ENCODE measurements at regions not wholly inside any gene's neighbourhood (a gene's known extent, or its start where the extent isn't known, plus 50 kb on each side); places are given as distances from the start of the nearest gene placed in this dataset.

DNA sequence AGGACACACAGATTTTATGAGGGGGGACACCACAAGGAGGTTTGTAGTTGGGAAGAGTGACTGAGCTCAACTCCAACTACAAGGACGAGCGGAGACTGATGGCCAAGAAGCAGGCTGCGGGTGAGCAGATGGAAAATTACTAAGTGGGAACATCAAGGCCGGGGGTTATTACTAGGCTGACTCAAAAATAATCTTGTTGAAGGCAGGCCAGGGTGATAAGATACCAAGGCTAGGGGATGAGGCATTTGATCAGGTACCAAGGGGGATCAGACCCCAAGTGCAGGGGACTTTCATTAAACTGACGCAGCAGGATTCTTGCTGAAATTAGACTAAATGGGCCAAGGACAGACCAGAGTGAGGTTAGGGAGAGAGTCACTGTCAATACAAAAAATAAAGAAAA is 119.4 kb upstream of the SORBS2 start:
- DNase-seq, result no peak

DNA sequence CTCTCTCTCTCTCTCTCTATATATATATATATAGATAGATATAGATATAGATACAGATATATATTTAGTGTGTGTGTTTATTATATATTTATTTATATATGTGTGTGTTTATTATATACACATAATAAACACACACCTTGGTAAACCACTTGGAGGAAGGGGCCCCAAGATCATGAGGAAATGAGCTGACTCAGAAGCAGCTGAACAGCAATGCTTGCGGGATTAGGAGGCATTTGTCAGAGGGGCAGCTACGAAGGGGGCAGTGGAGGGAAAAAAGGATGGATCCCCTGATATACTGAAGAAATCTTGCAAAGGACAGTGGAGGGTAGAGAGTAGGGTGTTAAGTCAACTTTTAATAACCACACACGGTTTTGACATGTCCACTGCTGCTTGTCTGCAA is 120.0 kb upstream of the SORBS2 start:
- no peak for DNase-seq

DNA sequence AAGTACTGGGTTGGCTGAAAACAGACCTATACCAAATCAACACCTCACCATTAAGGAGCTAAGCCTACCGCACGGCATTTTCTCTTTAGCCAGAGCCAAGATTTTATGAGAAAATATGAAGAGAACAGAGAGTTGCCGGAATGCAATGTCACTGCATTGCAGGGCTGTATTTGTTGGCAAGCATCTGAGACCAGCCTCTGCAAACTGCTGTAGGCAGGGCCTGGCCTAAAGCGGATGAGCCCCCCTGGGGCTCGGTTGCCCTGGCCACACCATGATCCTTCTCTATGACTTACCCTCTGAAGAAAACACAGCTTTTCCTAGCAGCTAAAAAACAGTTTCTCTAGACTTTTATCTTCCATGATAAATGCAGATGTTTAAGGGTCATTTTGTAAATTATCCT is 120.5 kb upstream of the SORBS2 start:
- no peak for DNase-seq

DNA sequence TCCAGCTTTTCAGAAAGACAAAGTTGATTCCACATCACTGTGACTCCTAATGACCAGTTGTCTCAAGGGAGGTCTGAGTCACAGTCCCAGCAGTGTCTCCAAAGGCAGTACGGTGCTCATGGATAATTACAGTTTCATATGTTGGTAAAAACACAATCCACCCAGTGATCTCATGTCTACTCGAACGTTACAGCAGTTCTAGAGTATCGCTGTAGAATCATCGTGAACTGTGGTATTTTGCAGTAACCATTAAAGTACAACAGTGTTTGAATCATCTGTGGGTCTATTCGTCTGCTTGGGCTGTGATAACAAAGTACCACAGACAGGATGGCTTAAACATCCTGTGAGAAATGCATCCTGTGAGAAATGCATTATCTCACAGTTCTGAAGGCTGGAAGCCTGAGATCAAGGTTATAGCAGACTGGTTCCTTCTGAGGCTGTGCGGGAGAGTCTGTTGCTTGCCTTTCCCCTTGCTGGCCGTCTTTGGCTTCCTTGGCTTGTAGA is 121.1 kb upstream of the SORBS2 start:
- DNase-seq, result no peak

DNA sequence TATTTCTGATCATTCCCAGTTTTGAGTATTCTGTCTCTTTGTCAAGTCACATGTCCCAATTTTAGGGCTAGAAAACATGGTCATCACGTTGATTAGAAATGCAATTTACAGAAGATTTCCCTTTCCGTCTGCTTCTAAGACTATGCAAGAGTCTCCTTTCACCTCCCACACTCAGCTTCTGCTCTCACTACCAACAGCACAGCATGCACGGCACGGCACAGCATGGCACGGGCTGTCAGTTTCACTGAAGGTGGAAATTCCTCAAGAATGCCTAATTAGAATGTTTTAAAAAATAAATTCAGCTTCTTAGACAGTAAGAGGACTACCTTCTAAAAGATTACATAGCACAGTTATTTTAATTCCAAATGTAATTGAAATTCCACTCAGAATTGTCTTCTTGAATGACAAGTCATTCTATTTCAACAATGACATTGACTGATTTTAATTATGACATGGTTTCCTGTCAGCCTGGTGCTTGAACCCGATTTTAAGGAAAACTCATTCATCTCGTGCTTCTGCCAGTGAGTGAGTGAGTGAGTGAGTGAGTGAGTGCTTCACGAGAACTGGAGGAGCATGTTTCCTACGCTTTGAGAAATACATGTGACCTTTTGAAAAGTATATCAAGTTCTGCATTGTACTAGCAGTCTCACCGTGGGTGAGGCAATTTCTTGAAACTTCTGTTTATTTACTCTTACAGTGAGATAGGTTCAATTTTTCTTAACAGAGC is 124.8 kb upstream of the SORBS2 start:
- DNase-seq, result no peak

DNA sequence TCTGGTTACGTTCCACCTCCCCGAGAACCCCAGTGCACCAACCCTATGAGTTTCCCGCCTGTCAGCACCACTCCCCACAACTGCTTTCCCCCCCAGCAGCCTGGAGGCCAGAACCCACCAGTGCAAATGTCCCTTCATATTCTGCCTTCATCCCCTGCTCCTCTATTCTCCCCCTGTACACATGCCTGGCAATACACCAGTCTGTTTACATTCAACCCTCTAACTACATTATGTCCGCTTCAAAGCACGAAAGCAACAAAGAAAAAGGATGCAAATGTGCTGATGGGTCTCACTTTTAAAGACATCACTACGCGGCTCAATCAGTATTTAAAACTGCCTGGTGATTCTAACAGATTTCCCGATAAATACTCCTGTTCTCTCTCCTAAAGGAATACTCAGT is 126.7 kb upstream of the SORBS2 start:
- DNase-seq, result no peak

DNA sequence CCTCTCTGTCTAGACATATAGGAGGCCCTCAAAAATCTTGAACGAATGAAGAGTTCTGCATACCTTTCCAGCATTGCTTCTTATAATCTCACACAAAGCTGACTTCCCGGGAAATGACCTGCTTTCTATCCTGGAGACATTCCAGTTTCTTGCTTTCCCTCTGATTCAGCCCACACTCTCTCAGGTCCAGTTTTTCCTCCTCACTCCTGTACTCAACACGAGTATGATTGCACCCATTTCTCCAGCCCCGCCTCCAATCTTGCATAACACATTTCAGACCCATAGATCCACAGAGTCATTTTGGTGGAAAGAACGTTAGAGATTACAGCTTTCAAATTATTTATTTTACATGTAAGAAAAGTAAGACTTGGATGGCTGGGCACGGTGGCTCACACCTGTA is 127.5 kb upstream of the TLR3 start:
- no peak for DNase-seq

DNA sequence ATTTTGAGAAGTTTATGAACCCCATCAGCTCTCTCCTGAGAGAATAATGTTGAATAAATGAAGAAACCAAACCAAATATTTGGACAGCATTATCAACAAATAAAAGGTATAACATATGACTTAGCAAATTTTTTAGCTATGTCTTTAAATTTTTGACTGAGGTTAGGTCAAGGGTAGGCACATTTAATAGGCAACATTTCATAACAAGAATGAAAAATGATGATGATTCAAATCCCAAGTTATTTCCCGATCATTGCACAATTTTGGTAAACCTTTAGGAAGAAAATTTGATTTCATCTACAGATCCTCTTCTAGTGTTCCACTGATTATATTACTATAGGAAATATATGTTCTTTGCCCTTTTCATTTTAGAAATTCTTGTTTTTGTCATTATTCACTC is 123.7 kb upstream of the TLR3 start:
- DNase-seq, result no peak

DNA sequence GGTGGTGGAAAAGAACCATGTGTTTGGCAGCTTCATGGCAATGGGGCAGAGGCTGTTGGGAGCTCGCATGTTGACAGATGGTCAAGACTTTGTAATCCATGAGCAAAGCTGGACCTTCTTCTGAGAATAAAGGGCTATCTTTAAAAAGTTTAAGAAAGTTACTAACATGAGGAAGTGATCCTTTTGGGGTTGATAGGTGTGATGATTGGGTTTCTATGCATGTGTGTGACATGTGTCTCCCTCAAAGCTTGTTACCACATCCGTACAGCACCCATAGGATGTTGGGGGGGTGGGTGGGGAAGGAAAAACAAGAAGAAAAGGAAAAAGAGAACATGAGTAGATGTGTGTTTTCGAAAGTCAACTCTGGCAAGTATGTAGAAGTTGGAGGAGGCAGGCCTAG is 123.0 kb upstream of the TLR3 start:
- DNase-seq, result no peak

DNA sequence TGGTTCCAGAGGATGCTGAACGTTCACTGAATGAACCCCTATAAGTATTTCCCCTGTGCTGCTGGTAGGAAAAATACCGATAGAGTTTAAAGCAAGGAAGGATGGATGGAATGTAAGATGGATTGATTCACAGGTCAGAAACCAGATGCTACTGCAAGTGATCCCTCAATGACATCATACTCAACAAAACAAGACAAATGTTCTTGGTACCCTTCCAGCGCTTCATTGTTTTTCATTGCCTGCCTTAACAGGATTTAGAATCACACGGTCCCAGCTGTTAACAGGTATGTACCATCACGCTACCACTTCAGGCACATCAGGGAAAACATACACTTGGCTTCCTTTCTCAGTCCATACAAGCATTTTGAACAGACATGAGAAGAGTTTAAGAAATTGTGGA is 118.1 kb upstream of the TLR3 start:
- DNase-seq, result no peak

DNA sequence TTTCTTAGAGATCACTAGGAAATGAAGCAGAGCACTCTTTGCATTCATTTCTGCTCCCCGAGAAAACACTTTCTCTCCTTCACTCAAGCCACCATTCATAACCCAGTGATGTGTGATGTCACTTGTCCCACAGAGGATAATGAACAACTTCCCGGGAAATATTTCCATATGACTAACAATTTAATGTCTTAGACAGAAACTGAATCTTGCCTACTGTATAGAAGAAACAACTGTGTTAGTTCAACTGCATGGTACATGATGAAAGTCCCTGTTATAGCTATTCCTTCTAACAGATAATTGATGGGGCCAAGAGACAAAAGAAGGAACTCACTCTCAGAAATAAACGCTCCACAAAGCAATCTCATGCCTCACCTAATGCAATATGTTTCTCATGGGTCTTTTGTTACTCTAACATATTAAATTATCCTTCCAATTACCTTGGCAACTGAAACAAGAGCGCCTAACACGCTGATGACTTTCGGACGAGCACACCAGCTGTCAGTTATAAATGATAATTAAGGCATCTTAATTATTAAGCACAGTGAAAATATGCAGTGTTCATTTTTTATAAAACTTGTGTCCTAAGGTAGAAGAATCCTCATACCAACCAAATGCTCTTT is 113.7 kb upstream of the TLR3 start:
- no peak for DNase-seq

DNA sequence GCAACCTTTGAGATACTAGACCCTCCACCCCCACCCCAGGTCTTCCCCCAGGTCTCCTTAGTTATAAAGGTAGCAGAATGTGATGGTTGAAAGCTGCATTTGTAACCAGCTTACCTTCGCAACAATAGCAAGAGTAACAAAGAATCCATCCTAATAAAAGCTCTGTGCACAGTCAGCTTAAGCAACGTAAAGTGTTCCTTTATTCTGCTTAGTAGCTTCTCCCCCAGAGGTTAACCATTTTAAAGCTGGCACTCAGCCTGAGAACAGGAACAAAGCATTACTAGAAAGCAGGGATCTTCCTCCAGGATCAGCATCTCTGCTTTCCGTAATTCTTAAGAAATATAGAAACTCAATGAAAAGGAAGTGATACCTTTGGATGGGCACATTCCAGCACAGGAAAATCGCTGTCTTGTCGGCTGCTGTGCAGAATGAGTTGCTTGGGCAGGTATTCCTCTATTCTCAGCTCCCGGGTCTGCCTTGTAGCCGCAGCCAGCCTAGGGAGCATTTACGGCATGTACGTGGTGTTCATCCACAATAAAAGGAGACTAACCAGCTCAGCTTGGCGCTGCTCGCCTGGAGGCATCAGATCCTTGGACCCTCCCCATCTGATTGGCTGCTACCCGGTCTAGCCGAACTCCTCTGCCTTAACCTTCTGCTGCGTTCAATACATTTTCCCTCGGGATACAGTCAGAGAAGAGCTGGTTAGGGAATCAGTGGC is 113.0 kb upstream of the TLR3 start:
- DNase-seq, result no peak

DNA sequence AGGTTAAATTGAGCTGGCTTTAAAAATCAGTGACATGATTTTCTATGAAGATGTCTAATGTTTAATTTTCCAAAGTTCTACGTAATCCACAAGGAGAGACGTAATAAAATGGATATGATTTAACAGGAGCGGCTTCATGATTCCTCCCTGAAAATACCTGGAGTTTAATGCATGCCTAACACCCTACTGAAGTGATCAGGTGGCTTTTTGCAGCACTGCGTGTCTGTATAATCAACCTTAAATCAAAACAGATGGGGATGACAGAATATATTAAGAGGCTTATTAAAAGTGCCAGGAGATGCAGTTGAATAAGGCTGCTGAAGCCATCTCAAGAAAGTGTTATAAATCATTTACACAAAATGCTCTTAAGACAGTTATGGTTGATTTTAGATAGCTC is 112.4 kb upstream of the TLR3 start:
- DNase-seq, result no peak

DNA sequence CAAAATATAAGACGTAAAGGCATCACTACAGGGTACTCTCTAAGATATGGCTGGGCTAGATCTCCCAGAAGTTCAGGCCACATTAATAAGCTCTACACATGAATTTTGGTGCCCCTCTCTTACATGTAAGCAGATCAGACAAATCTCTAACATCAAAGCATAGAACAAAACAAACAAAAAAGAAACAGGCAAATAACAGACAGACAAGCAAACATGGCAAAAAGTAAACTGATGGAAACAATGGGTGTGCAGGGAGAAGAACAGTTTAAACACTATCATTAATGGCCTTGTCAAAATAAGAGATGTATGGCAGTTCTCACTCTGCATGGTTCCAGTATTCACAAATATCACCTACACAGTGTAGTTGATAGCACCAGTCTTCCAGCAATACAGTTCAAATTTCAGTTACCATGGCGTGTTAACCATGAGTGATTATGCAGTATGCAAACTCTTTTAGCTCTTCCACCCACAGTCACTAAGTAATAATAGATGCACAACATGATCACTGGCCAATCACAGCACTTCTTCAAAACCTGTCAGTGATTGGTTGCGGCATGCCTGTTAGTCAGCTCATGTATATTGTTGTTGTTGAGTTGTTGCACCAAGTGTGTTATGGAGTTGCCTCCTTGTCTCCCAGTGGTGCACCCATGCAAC is 110.7 kb upstream of the TLR3 start:
- DNase-seq, result no peak

DNA sequence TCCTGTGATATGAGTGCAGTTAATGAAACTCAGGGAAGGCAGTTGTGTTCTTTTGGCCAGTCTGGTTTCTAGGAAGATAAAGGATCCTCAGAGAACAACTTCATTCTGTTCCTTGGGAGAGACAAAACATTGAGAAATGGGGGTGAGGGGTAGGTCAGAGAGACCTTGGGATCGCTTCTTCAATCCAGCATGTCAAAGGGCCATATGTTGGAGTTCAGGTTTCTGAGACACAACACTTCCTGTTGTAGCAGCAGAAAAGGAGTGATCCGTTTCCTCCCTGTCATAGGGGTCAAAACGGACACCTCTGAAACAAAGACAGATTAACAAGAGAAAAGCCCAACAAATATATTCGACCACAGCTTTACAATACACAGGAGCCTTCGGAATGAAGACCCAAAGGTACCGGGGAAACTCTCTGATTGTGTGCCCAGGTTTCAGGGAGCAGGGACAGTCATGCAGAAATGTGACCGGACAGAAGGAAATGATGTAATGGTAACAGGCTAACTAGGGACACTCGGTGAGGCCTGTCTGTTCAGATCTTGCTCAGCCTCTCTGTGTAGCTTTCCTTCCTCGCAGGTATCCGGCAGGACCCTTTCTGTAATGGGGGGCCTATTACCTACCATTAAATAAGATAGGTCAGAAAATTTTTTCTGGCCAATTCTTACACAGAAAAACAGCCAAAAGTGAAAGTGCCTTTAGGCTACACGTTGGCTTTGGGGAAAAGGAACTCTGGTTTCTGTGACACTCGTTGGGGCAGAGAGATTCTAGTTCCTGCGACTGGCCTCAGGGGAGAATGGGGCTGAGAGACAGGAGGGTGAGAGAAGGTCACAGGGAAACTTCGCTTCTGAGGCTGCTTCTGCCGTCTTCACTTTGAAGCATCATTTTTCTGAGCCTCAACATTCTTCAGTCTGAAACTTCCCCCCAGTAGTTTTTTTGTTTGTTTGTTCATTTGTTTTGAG is 103.3 kb upstream of the TLR3 start:
- peak in 2 of 3 donors; percentile 3 to 9 for DNase-seq

DNA sequence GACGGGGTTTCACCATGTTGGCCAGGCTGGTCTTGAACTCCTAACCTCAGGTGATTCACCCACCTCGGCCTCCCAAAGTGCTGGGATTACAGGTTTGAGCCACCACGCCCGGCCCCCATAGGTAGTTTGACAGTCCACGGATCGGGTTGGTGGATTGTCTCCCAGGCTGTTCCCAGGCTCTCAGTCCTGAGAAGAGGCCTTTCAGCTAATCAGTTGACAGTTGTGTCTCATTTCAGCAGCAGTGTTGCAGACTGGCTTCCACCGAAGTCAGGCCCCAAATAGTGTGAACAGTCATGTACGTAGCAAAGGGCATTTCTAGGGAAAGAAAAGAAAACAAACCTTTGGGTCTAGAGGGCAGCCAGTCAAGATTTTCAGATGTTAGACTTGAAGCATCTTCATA is 102.4 kb upstream of the TLR3 start:
- DNase-seq, result no peak

DNA sequence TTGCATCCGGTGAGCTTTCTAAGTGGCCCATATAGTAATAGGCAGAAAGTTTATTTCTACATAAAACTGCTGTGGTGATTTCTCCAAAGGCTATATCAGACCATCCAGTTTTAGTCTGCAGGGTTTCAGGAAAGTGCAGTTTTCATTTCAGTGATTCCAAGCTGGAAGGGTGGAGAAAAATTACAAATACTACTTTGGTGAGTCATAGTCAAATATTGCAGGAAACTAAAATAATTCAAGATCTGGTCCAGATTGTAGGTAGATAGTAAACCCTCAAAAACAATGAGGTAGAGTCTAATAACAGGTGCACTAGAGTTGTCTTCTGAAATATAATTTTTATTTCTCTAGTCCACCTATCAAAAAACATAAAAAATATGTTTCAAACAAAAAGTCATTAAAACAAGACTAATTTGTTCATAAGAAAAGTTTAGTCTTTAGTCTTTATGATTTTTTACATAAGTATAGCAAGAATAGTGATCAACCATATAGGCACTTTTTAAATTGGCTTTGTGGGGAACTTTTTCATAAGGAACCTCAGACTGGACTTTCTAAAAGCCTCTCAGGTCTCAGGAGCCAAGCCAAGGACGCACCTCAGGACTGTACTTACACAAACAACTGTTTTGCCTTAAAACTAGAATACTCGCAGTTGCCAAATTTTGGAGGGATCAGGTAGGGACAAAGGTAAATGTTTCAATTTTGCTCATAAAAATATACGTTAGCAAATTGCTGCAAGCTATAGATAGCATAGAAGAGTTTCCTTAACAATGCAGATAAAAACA is 101.8 kb upstream of the TLR3 start:
- no peak for DNase-seq

DNA sequence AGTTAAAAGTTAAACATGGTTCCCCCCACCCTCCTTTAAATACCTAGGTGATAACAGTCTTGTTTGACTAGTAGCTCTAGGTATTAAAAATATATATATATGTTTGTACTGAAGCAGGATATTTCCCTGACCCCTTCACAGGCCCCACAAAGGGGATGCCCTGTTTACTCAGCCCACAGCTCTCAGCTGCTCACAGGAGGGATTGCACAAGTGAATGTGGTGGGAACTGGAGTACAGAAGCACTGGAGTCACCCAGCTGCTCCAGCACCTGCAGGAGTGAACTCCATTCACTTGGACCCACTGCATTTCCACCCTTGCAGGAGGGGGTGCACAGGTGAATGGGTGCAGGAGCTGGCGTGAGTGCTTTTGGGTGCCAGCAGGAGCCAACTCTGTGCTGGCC is 99.3 kb upstream of the TLR3 start:
- no peak for DNase-seq

DNA sequence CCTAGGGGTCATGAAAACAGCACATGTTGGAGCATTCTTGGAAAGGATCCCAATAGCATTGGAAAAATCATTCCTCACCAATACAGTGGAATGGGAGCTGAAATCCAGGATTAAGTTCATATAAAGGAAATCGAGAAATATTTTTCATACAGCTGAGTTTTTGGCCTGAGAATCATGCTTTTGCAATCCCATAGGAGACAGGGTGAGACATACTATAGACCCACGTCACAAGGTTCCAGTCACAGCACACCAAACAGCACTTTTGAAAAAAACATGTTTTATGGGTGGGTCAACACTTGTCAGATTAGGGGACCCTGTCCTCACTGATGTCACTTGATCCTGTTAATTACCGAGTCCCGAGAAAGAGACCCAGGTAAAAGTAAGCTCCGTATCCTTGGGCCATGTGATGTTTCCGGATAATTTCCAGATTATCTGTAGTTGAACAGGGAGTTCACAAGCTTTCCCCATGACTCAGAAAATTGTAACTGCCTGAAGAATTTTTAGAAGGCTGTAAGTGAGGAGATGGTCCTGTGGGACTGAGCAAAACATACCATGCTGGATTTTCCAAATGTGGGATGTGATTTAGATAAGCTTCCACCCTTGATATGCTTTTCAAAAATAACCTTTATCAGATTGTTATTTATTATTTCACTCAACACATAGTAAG is 80.9 kb upstream of the TLR3 start:
- DNase-seq, result no peak

DNA sequence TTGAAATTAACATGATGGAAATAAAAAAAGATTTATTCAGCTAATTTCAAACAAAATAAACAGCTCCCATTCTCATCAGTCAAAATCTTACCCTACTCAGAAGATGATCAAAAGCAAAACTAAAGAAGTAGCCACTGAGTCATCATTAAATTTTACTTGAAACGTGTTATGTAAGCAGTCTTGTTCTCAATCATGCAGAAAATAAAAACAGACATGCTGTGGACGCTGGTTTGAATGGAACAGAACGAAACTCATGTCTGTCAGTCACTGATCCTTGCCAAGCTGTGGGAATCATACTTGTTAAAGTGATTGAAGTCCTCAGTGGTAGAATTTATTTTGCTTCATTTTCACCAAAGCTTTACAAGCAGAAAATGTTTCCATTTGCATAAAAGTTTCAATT is 77.2 kb upstream of the TLR3 start:
- DNase-seq, result no peak

DNA sequence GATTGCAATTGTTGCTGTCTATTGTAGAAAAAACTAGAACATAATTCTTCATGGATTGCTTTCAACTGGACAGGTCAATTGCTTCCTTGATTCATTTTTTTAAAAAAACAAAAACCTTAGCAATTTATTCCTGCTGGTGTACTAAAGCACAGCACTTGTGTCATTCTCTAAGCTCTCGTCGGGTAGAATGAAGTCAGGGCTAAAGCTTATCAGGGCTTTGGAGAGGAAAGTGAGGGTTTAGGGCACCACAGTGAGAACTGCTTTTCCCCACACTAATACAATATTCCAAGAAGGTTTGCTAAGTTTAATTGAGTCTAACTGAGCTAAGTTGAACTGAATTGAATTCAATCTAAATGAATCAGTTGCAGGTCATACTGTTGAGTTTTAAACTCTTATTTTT is 76.4 kb upstream of the TLR3 start:
- no peak for DNase-seq

All from suppressor macrophage treated with lipopolysaccharide for 1 hour (primary cell).